ENCODE measurements at regions not wholly inside any gene's neighbourhood (a gene's known extent, or its start where the extent isn't known, plus 50 kb on each side); places are given as distances from the start of the nearest gene placed in this dataset.

GRCh38 chr11:128215238-128215882 is 372.0 kb downstream of the ETS1 start:
- no peak overlapping the region for H3K9ac ChIP-seq
- no peak overlapping the region for H3K4me3 ChIP-seq (ENCODE audit: low read depth in 2 of 2, low read length in 1 of 2)
- no peak overlapping the region for H3K4me2 ChIP-seq
- no peaks in the 10 kb centered on the region for H3K9me3 ChIP-seq
- ChIA-PET POLR2A (no interaction called here), CTCF (no interaction called here)
- no peaks in the 10 kb centered on the region for H3K79me2 ChIP-seq (ENCODE audit: insufficient read depth)
- DNase-seq = no peak
- no peak overlapping the region for H2AFZ ChIP-seq (ENCODE audit: low read depth)
- no peaks in the 10 kb centered on the region for H4K20me1 ChIP-seq (ENCODE audit: insufficient read depth)
- WGBS (ENCODE audit: low lambda C conversion rate) = 96% methylated on average over 12 of the region's 28 CpGs
- peaks cover 12% of the 10 kb centered on the region for H3F3A ChIP-seq (replicated peaks; ENCODE audit: insufficient read depth)
- TF ChIP-seq TAF1 (IDR thresholded peaks at IDR 0.05; ENCODE audit: borderline replicate concordance, low read depth, low read length) (no peak), CHD2 (IDR thresholded peaks at IDR 0.05; ENCODE audit: low read length, partially characterized antibody) (no peak), USF2 (IDR thresholded peaks at IDR 0.05; ENCODE audit: borderline replicate concordance, low read depth, low read length) (no peak), EP300 (IDR thresholded peaks at IDR 0.05; ENCODE audit: borderline replicate concordance in 1 of 2, low read depth in 1 of 2, low read length in 1 of 2) (no peak), TEAD4 (IDR thresholded peaks at IDR 0.05; ENCODE audit: borderline replicate concordance, insufficient read depth) (no peak), FOSL2 (IDR thresholded peaks at IDR 0.05; ENCODE audit: borderline replicate concordance, low read depth) (no peak), POLR2AphosphoS5 (IDR thresholded peaks at IDR 0.05; ENCODE audit: low read depth, low read length) (no peak)
- TF ChIP-seq, protein P1, sequence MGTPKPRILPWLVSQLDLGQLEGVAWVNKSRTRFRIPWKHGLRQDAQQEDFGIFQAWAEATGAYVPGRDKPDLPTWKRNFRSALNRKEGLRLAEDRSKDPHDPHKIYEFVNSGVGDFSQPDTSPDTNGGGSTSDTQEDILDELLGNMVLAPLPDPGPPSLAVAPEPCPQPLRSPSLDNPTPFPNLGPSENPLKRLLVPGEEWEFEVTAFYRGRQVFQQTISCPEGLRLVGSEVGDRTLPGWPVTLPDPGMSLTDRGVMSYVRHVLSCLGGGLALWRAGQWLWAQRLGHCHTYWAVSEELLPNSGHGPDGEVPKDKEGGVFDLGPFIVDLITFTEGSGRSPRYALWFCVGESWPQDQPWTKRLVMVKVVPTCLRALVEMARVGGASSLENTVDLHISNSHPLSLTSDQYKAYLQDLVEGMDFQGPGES (IDR thresholded peaks at IDR 0.05; ENCODE audit: low read depth, low read length) = no peak
- H3K4me1 ChIP-seq (ENCODE audit: control insufficient read depth in 1 of 2, insufficient read depth in 2 of 2, low read depth in 1 of 2, low read length in 1 of 2) = peaks cover 0 to 9% of the 10 kb centered on the region in 2 experiments; a peak in 2 of 4 replicates
- no peaks in the 10 kb centered on the region for H3K9me2 ChIP-seq
- no peak overlapping the region for H3K27ac ChIP-seq (ENCODE audit: low read depth in 2 of 2, low read length in 1 of 2)
- H3K36me3 ChIP-seq (replicated peaks in 1 of 2; ENCODE audit: control insufficient read depth in 1 of 2, insufficient read depth in 2 of 2, low read length in 1 of 2) = no peaks in the 10 kb centered on the region
- H3K27me3 ChIP-seq (ENCODE audit: insufficient read depth) = no peaks in the 10 kb centered on the region

DNA sequence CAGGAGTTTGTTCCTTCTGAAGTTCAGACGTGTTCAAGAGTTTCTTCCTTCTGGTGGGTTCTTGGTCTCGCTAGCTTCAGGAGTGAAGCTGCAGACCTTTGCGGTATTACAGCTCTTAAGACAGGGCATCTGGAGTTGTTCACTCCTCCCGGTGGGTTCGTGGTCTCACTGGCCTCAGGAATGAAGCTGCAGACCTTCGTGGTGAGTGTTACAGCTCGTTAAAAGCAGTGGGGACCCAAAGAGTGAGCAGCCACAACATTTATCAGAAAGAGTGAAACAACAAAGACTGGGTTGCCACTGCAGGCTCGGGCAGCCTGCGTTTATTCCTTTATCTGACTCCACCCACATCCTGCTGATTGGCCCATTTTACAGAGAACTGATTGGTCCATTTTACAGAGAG is 373.1 kb downstream of the ETS1 start:
- DNase-seq = no peak
- Histone ChIP-seq H3K9me3 (no peaks in the 10 kb centered on the region), H3K27me3 (ENCODE audit: insufficient read depth) (no peaks in the 10 kb centered on the region), H3K4me2 (no peak overlapping the region), H3F3A (replicated peaks; ENCODE audit: insufficient read depth) (peaks cover 23% of the 10 kb centered on the region), H3K36me3 (replicated peaks in 1 of 2; ENCODE audit: control insufficient read depth in 1 of 2, insufficient read depth in 2 of 2, low read length in 1 of 2) (no peaks in the 10 kb centered on the region), H2AFZ (ENCODE audit: low read depth) (no peak overlapping the region), H3K9me2 (no peaks in the 10 kb centered on the region), H3K79me2 (ENCODE audit: insufficient read depth) (no peaks in the 10 kb centered on the region), H3K4me3 (ENCODE audit: low read depth in 2 of 2, low read length in 1 of 2) (no peak overlapping the region), H4K20me1 (ENCODE audit: insufficient read depth) (no peaks in the 10 kb centered on the region), H3K9ac (no peak overlapping the region), H3K27ac (ENCODE audit: low read depth in 2 of 2, low read length in 1 of 2) (no peak overlapping the region), H3K4me1 (ENCODE audit: control insufficient read depth in 1 of 2, insufficient read depth in 2 of 2, low read depth in 1 of 2, low read length in 1 of 2) (peaks cover 0 to 20% of the 10 kb centered on the region in 2 experiments; a peak in 3 of 4 replicates)
- POLR2A ChIA-PET = no interaction called here
- TF ChIP-seq, protein P1 (IDR thresholded peaks at IDR 0.05; ENCODE audit: low read depth, low read length) = no peak
- CTCF ChIA-PET = interaction anchor here (0.9 kb wide), 1 partner anchor 12 kb away, joined by 3 read pairs; no protein-coding TSS in a partner anchor
- WGBS (ENCODE audit: low lambda C conversion rate) = 93% methylated on average over 9 of the region's 9 CpGs

All from SK-N-SH (cell line).